ENCODE measurements at regions not wholly inside any gene's neighbourhood (a gene's known extent, or its start where the extent isn't known, plus 50 kb on each side); places are given as distances from the start of the nearest gene placed in this dataset.
A peak's percentile ranks its signal among the peaks of the same experiment; 100 is the strongest.

DNA sequence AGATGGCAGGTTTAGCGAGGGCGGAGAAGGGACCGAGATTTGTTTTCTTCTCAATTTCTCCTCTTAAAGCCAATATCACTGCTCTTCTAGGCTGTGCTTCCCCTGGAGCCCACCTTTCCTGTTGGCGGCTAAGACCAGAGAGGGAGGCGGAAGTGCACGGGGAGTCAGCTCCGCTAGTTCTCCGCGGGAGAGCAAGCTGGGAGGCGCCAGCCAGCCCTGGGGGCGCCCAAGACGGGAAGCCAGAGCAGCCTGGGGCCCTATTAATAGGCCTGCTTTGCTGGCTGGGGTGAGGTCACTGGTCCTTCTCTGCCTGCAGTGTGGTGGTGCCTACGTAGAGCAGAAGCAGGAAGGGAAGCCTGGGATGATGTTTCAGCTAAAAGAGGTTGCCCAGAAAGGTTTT, 61.6 kb downstream of the LSM5 start:
- Histone ChIP-seq H3K4me3 (no peak overlapping the region), H3K4me1 (no peaks in the 10 kb centered on the region), H3K27me3 (peaks cover 42% of the 10 kb centered on the region), H3K36me3 (no peaks in the 10 kb centered on the region), H3K9me3 (no peaks in the 10 kb centered on the region), H3K27ac (no peak overlapping the region)
- no peak for TF ChIP-seq EP300 (IDR thresholded peaks at IDR 0.05)
- no peak for TF ChIP-seq POLR2A (IDR thresholded peaks at IDR 0.05)
- TF ChIP-seq, protein P1, sequence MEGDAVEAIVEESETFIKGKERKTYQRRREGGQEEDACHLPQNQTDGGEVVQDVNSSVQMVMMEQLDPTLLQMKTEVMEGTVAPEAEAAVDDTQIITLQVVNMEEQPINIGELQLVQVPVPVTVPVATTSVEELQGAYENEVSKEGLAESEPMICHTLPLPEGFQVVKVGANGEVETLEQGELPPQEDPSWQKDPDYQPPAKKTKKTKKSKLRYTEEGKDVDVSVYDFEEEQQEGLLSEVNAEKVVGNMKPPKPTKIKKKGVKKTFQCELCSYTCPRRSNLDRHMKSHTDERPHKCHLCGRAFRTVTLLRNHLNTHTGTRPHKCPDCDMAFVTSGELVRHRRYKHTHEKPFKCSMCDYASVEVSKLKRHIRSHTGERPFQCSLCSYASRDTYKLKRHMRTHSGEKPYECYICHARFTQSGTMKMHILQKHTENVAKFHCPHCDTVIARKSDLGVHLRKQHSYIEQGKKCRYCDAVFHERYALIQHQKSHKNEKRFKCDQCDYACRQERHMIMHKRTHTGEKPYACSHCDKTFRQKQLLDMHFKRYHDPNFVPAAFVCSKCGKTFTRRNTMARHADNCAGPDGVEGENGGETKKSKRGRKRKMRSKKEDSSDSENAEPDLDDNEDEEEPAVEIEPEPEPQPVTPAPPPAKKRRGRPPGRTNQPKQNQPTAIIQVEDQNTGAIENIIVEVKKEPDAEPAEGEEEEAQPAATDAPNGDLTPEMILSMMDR (IDR thresholded peaks at IDR 0.05) = no peak
- no peak for TF ChIP-seq POLR2AphosphoS5 (IDR thresholded peaks at IDR 0.05)
- no peak for DNase-seq (ENCODE audit: low spot score in 2 of 2)
- 8% methylated on average over 12 of the region's 13 CpGs for WGBS

DNA sequence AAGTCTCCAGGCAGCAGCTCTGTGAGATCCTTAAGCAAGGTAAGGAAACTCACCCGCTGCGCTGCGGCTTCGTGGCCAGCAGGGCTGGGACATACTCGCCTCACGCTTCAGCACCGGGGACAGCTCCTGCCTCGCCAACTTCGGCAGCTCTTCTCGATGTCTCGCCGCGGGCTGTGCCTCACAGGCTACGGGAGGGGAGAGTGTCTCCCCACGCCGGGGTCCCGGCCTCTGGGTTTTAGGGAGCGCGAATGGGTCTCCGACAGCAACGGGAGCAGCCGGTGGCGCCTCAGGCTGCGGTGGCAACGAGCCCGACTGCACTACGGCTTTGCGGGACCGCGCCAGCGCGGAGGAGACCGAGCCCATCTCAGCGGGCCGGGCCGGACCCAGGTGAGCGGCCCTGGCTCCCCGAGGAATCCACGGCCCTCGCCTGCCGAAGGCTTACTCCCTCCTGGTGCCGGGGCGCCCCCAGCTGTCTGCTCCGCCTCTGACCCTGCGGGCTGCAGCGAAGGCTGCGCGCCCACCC, 62.4 kb downstream of the LSM5 start:
- H3K36me3 ChIP-seq = no peaks in the 10 kb centered on the region

DNA sequence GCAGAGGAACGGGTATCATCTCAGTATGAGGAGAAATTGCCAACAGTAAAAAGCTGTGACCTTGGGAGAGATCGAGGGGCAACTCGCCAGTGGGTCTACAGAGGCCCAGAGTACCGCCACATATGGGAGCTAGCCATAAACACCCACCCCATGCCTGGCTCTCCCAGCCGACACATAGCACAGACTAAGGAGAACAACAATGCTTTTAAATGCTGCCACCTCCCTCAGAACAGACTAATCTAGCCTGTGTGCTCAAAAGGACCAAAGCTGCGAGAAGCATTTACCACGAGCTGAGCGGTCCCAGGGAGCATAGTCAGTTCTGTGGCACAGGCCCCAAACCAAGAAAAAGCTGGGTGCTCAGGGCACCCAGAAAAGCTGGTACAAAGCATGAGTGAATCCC, 73.3 kb downstream of the LSM5 start:
- TF ChIP-seq POLR2AphosphoS5 (IDR thresholded peaks at IDR 0.05) (no peak), EP300 (IDR thresholded peaks at IDR 0.05) (no peak), POLR2A (IDR thresholded peaks at IDR 0.05) (no peak)
- TF ChIP-seq, protein P1 (IDR thresholded peaks at IDR 0.05) = no peak
- Histone ChIP-seq H3K9me3 (no peaks in the 10 kb centered on the region), H3K36me3 (no peaks in the 10 kb centered on the region), H3K27ac (no peak overlapping the region), H3K27me3 (peaks cover 19% of the 10 kb centered on the region), H3K4me1 (no peaks in the 10 kb centered on the region), H3K4me3 (no peak overlapping the region)
- DNase-seq (ENCODE audit: low spot score in 2 of 2) = no peak
- WGBS = 76% methylated on average over 8 of the region's 8 CpGs

More for the DNA sequence above, 62.4 kb downstream of the LSM5 start:
- H3K4me1 ChIP-seq = no peaks in the 10 kb centered on the region
- no peak for DNase-seq (ENCODE audit: low spot score in 2 of 2)
- peaks cover 48% of the 10 kb centered on the region for H3K27me3 ChIP-seq
- H3K27ac ChIP-seq = no peak overlapping the region
- TF ChIP-seq, protein P1 (IDR thresholded peaks at IDR 0.05) = peak in 1 of 2 donors; percentile 33
- TF ChIP-seq EP300 (IDR thresholded peaks at IDR 0.05) = no peak
- whole genome bisulfite sequencing = 19% methylated on average over 32 of the region's 48 CpGs
- no peak overlapping the region for H3K4me3 ChIP-seq
- no peaks in the 10 kb centered on the region for H3K9me3 ChIP-seq

DNA sequence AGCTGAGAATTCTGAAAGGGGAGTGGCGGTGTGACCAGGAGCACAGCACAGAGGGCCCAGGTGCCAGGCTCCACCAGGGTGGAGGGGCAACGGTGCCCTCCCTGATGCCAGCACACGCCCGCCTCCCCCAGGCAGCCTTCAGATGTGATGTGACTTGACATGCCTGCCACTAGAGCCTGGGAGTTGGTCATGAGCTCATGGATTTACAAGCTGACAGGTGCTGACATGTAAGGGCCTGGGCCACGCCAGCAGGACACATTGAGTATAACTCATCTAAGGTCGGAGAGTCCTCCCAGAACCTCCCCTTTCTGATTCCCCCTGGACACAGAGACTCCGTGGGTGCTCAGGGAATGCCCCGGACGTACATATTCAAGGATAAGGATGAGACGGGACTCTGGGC, 74.2 kb downstream of the LSM5 start:
- no peaks in the 10 kb centered on the region for H3K4me1 ChIP-seq
- H3K27ac ChIP-seq = no peak overlapping the region
- WGBS = 56% methylated on average over 6 of the region's 10 CpGs
- no peaks in the 10 kb centered on the region for H3K9me3 ChIP-seq
- TF ChIP-seq POLR2AphosphoS5 (IDR thresholded peaks at IDR 0.05) (no peak), POLR2A (IDR thresholded peaks at IDR 0.05) (no peak), EP300 (IDR thresholded peaks at IDR 0.05) (no peak)
- TF ChIP-seq, protein P1 (IDR thresholded peaks at IDR 0.05) = no peak
- H3K4me3 ChIP-seq = no peak overlapping the region
- no peaks in the 10 kb centered on the region for H3K36me3 ChIP-seq
- peaks cover 19% of the 10 kb centered on the region for H3K27me3 ChIP-seq
- no peak for DNase-seq (ENCODE audit: low spot score in 2 of 2)

DNA sequence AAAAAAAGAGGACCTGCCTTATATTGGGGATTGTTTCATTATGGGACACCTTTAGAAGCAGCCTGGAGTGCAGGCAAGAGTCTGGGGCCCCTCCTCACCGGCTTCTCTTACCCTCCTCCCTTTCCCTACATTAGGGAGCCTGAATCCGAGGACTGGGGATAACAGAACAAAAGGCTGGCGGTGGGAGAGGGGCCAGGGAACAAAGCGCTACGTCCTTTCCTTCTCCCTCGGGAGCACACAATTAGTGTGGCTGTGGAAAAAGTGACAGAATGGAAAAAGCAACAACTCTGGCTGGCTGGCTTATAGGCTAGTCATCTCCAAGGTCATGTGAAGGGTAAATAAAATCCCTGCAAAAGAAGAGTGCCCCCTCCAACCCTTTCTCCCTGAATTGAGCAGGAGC, 74.7 kb downstream of the LSM5 start:
- TF ChIP-seq POLR2A (IDR thresholded peaks at IDR 0.05) (no peak), EP300 (IDR thresholded peaks at IDR 0.05) (no peak), POLR2AphosphoS5 (IDR thresholded peaks at IDR 0.05) (no peak)
- TF ChIP-seq, protein P1 (IDR thresholded peaks at IDR 0.05) = no peak
- DNase-seq (ENCODE audit: low spot score in 2 of 2) = no peak
- no peaks in the 10 kb centered on the region for H3K36me3 ChIP-seq
- no peak overlapping the region for H3K27ac ChIP-seq
- peaks cover 19% of the 10 kb centered on the region for H3K27me3 ChIP-seq
- no peaks in the 10 kb centered on the region for H3K4me1 ChIP-seq
- no peaks in the 10 kb centered on the region for H3K9me3 ChIP-seq
- 52% methylated on average over 6 of the region's 6 CpGs for WGBS
- H3K4me3 ChIP-seq = no peak overlapping the region

Measured in suprapubic skin (tissue), 4 donors.